H1 (cell line): ENCODE measurements at regions not wholly inside any gene's neighbourhood (a gene's known extent, or its start where the extent isn't known, plus 50 kb on each side); places are given as distances from the start of the nearest gene placed in this dataset.

Experiments used
- CTCF ChIA-PET: fragments of 300-600 bp; sonication (Branson Sonifier 250); formaldehyde crosslinking; loops from one replicate; lab custom pipeline; 2021; ENCODE audit not compliant: partially characterized antibody; lab: Charles Lee
- POLR2A ChIA-PET: fragments of 300-600 bp; sonication (Branson Sonifier 250); formaldehyde crosslinking; loops from one replicate; lab custom pipeline; 2021; ENCODE audit warnings: inconsistent platforms; ENCODE audit not compliant: partially characterized antibody; lab: Charles Lee
- DNase-seq, 2 experiments: peaks; one replicate each; pipeline versions ENCODE4 v3.0.0 to v3.0.0-alpha.2; 2010 to 2022; ENCODE audit warnings: low spot score in 2 of 2, low read depth in 1 of 2, mixed read lengths in 1 of 2
- FAIRE-seq: peaks from 2 replicates; lab custom pipeline; 2011; peaks lifted over from hg19 to GRCh38; lab: Jason Lieb, UNC
- H2AFZ ChIP-seq: 2 replicates; pipeline ENCODE4 v1.8.1; 2012; ENCODE audit warnings: low read length, inconsistent platforms
- H2AK5ac ChIP-seq: 2 replicates; pipeline ENCODE4 v1.6.1; 2013; ENCODE audit warnings: low read depth, low read length
- H2BK120ac ChIP-seq: replicated peaks from 2 replicates; pipeline ENCODE3; 2013; ENCODE audit warnings: low read depth, low read length, inconsistent platforms
- H2BK12ac ChIP-seq: 2 replicates; pipeline ENCODE4 v1.6.1; 2013; ENCODE audit warnings: low read depth, low read length
- H2BK15ac ChIP-seq: 2 replicates; pipeline ENCODE4 v1.6.1; 2013; ENCODE audit warnings: low read length
- H2BK20ac ChIP-seq: 2 replicates; pipeline ENCODE4 v1.6.1; 2013; ENCODE audit warnings: low read length
- H2BK5ac ChIP-seq: 2 replicates; pipeline ENCODE4 v1.6.1; 2013; ENCODE audit warnings: low read depth, low read length
- H3K14ac ChIP-seq: 2 replicates; pipeline ENCODE4 v1.6.1; 2013; ENCODE audit warnings: inconsistent platforms; ENCODE audit not compliant: insufficient read length
- H3K18ac ChIP-seq: 2 replicates; pipeline ENCODE4 v1.6.1; 2013; ENCODE audit warnings: low read length; ENCODE audit errors: extremely low read depth
- H3K23ac ChIP-seq: 2 replicates; pipeline ENCODE4 v1.6.1; 2013; ENCODE audit warnings: inconsistent platforms; ENCODE audit not compliant: insufficient read length
- H3K23me2 ChIP-seq: 2 replicates; pipeline ENCODE4 v1.6.1; 2013; ENCODE audit warnings: low read depth, low read length
- H3K27ac ChIP-seq: 2 replicates; pipeline ENCODE4 v1.6.1; 2011; ENCODE audit warnings: low read depth, low read length, inconsistent platforms
- H3K27me3 ChIP-seq, 4 experiments: replicated peaks in 1 of 4; 1 replicate in 1 of 4; 2 replicates in 3 of 4; pipeline versions ENCODE4 v1.6.1 to v1.8.1; 2011 to 2013; ENCODE audit warnings: low read length in 3 of 4, mild to moderate bottlenecking in 3 of 4, inconsistent platforms in 2 of 4, mixed read lengths in 2 of 4, moderate library complexity in 1 of 4; ENCODE audit not compliant: control insufficient read depth in 3 of 4, insufficient read depth in 3 of 4; ENCODE audit errors: extremely low read depth in 1 of 4
- H3K36me3 ChIP-seq, 4 experiments: 2 replicates each; pipeline versions ENCODE4 v1.6.1 to v1.8.1; 2011 to 2013; ENCODE audit warnings: mild to moderate bottlenecking in 4 of 4, low read length in 3 of 4, moderate library complexity in 2 of 4, control low read depth in 1 of 4, inconsistent platforms in 1 of 4; ENCODE audit not compliant: insufficient read depth in 4 of 4, control insufficient read depth in 2 of 4
- H3K4ac ChIP-seq: replicated peaks from 2 replicates; pipeline ENCODE3; 2013; ENCODE audit warnings: low read length, low read depth, mixed read lengths, inconsistent platforms; ENCODE audit not compliant: insufficient read length
- H3K4me1 ChIP-seq, 4 experiments: replicated peaks in 1 of 4; 1 replicate in 1 of 4; 2 replicates in 3 of 4; pipeline versions ENCODE4 v1.6.1 to v1.8.1; 2011 to 2013; ENCODE audit warnings: low read length in 3 of 4, inconsistent platforms in 2 of 4, mixed read lengths in 1 of 4; ENCODE audit not compliant: insufficient read depth in 4 of 4, control insufficient read depth in 3 of 4
- H3K4me2 ChIP-seq, 2 experiments: 2 replicates each; pipeline versions ENCODE4 v1.6.1 to v1.8.1; 2011 to 2013; ENCODE audit warnings: low read depth in 2 of 2, low read length in 2 of 2, control low read depth in 1 of 2, inconsistent platforms in 1 of 2, mild to moderate bottlenecking in 1 of 2; ENCODE audit not compliant: insufficient read depth in 1 of 2
- H3K4me3 ChIP-seq, 4 experiments: fragments of 200-600, 300-600 bp in 1 of 4; sonication (generic), shearing (Covaris generic), sonication (Bioruptor Twin) in 1 of 4; 2 replicates each; pipeline versions ENCODE4 v1.5.1 to v1.8.1; 2011 to 2016; ENCODE audit warnings: low read length in 4 of 4, low read depth in 3 of 4, control low read depth in 2 of 4, inconsistent platforms in 2 of 4, mild to moderate bottlenecking in 2 of 4, mixed read lengths in 1 of 4, moderate library complexity in 1 of 4; ENCODE audit not compliant: insufficient read depth in 2 of 4; ENCODE audit errors: extremely low read depth in 1 of 4
- H3K56ac ChIP-seq: replicated peaks from 2 replicates; pipeline ENCODE3; 2013; ENCODE audit warnings: low read depth, mild to moderate bottlenecking, mixed read lengths, low read length, inconsistent platforms; ENCODE audit not compliant: insufficient read length
- H3K79me1 ChIP-seq: 2 replicates; pipeline ENCODE4 v1.6.1; 2013; ENCODE audit warnings: low read depth, low read length, control low read depth
- H3K79me2 ChIP-seq, 2 experiments: 2 replicates each; pipeline versions ENCODE4 v1.6.1 to v1.8.1; 2012 to 2013; ENCODE audit warnings: low read length in 2 of 2, mild to moderate bottlenecking in 2 of 2, inconsistent platforms in 1 of 2; ENCODE audit not compliant: insufficient read depth in 2 of 2, control insufficient read depth in 1 of 2
- H3K9ac ChIP-seq, 4 experiments: replicated peaks in 1 of 4; 1 replicate in 1 of 4; 2 replicates in 3 of 4; pipeline versions ENCODE4 v1.6.1 to v1.8.1; 2011 to 2013; ENCODE audit warnings: low read depth in 3 of 4, low read length in 3 of 4, control low read depth in 2 of 4, mild to moderate bottlenecking in 2 of 4, moderate library complexity in 2 of 4, inconsistent platforms in 1 of 4; ENCODE audit errors: extremely low read depth in 1 of 4
- H3K9me3 ChIP-seq, 2 experiments: 2 replicates each; pipeline versions ENCODE4 v1.6.1 to v1.8.1; 2012 to 2013; ENCODE audit warnings: mild to moderate bottlenecking in 2 of 2, moderate library complexity in 2 of 2, control low read depth in 1 of 2, inconsistent platforms in 1 of 2, low read depth in 1 of 2, low read length in 1 of 2, mixed read lengths in 1 of 2; ENCODE audit not compliant: insufficient read depth in 2 of 2
- H4K20me1 ChIP-seq, 2 experiments: replicated peaks in 1 of 2; 2 replicates each; pipeline versions ENCODE3 to v1.8.1; 2011 to 2013; ENCODE audit warnings: inconsistent platforms in 2 of 2, low read length in 2 of 2, mild to moderate bottlenecking in 1 of 2; ENCODE audit not compliant: insufficient read depth in 2 of 2, control insufficient read depth in 1 of 2
- H4K5ac ChIP-seq: 2 replicates; pipeline ENCODE4 v1.6.1; 2013; ENCODE audit warnings: low read length, low read depth, mixed read lengths, inconsistent platforms; ENCODE audit not compliant: insufficient read length
- H4K8ac ChIP-seq: 2 replicates; pipeline ENCODE4 v1.8.0; 2013; ENCODE audit warnings: mild to moderate bottlenecking, moderate library complexity, low read length, inconsistent platforms; ENCODE audit not compliant: insufficient read depth; ENCODE audit errors: extremely low read depth
- H4K91ac ChIP-seq: replicated peaks from 2 replicates; pipeline ENCODE3; 2013; ENCODE audit warnings: low read length, mixed read lengths, inconsistent platforms; ENCODE audit not compliant: insufficient read length
- ATF2 ChIP-seq: IDR thresholded peaks from 2 replicates; pipeline ENCODE4 v1.6.1; 2012; ENCODE audit warnings: low read length, inconsistent platforms
- KDM5A ChIP-seq: fragments of 200-600 bp; IDR thresholded peaks from 2 replicates; pipeline ENCODE4 v1.7.1; 2012; ENCODE audit warnings: mild to moderate bottlenecking, low read length, inconsistent platforms, mixed read lengths
- WGBS, 2 experiments: shearing (Covaris generic) in 1 of 2; methylation state at CpG; one replicate each; pipeline versions ENCODE4 v1.1.6 to v1.1.7; 2013 to 2015; ENCODE audit warnings: low lambda C conversion rate in 2 of 2, mixed read lengths in 2 of 2, inconsistent platforms in 1 of 2, low coverage in 1 of 2, missing lambda C conversion rate in 1 of 2; ENCODE audit not compliant: insufficient replicate concordance in 2 of 2, insufficient coverage in 1 of 2, insufficient read length in 1 of 2; ENCODE audit errors: extremely low coverage in 1 of 2, missing lambda C conversion rate in 1 of 2; 5-methylcytosine and 5-hydroxymethylcytosine counted together

DNA sequence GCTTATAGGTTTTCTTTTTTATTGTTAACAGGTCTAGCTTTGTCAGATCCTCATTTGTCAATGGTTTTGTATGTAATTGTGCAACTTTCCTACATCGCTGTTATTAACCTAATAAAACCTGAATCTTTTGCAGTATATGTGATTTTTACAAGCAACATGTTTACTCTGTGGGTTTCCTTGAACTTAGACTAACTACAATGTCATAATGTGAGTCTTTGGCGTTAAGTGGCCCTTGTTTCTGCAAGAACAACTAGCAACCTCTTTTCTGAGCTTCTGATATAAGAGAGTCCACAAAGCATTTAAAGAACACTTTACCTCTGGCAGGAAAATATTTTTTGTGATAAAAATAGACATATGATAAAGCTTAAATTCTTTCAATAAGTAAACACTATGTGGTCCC lies 230.3 kb upstream of the CFAP20DC start:
- Histone ChIP-seq H3K4me2 (no peak overlapping the region), H4K5ac (no peak overlapping the region), H2BK12ac (no peak overlapping the region), H4K8ac (no peak overlapping the region), H3K79me2 (no peaks in the 10 kb centered on the region), H3K56ac (no peak overlapping the region), H3K9me3 (no peaks in the 10 kb centered on the region), H2BK5ac (no peak overlapping the region), H2AFZ (no peak overlapping the region), H3K23me2 (no peaks in the 10 kb centered on the region; the same call in 1 of the 2 replicates), H3K79me1 (no peaks in the 10 kb centered on the region), H2BK120ac (no peak overlapping the region), H3K27ac (no peak overlapping the region), H3K23ac (no peak overlapping the region), H3K18ac (no peak overlapping the region), H3K4me3 (no peak overlapping the region), H3K4ac (no peak overlapping the region), H3K4me1 (no peaks in the 10 kb centered on the region), H2AK5ac (no peak overlapping the region), H3K14ac (no peak overlapping the region), H3K9ac (no peak overlapping the region), H4K20me1 (no peaks in the 10 kb centered on the region), H4K91ac (no peak overlapping the region), H3K27me3 (no peaks in the 10 kb centered on the region), H2BK20ac (no peak overlapping the region), H3K36me3 (no peaks in the 10 kb centered on the region), H2BK15ac (no peak overlapping the region)
- TF ChIP-seq ATF2 (no peak), KDM5A (no peak)
- CTCF ChIA-PET: no interaction called here
- 89% methylated on average over 2 of the region's 2 CpGs; no CpG with 5 or more reads in 1 of the 2 experiments for WGBS, 2 experiments
- DNase-seq: no peak
- POLR2A ChIA-PET: no interaction called here
- no peak for FAIRE-seq
